Esophagus squamous epithelium (tissue), 4 donors: ENCODE measurements at regions not wholly inside any gene's neighbourhood (a gene's known extent, or its start where the extent isn't known, plus 50 kb on each side); places are given as distances from the start of the nearest gene placed in this dataset.

Experiments
- POLR2A ChIP-seq, 4 donors: fragments of 450-650 bp; IDR thresholded peaks; one replicate each; pipeline ENCODE4 v1.6.1; 2017; ENCODE audit warnings: antibody characterized with exemption in 4 of 4, mild to moderate bottlenecking in 4 of 4, moderate library complexity in 3 of 4
- TF ChIP-seq, protein P1 (sequence below), 6 experiments: fragments of 450-650 bp in 4 of 6; fragments of 200-600 bp in 2 of 6; sonication (generic) in 2 of 6; IDR thresholded peaks; one replicate each; pipeline ENCODE4 v1.5.1; 2016 to 2019; ENCODE audit warnings: antibody characterized with exemption in 6 of 6, mild to moderate bottlenecking in 4 of 6, moderate library complexity in 4 of 6

DNA sequence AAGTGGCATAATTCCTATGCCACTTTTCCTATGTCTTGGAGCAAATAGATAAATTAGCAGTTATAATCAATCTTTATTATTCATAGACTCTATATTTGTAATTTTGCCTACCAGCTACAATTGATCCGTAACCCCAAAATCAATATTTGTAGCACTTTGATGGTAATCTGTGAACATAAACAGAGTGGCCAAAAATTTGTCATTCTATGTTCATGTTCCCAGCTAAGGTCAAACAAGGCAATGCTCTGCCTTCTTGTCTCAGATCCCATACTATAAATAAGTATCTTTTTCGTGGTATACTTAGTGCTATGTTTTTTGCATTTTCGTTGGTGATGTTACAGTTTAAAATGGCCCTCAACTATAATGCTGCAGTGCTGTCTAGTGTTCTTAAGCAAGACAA, 228.5 kb downstream of the FZD1 start:
- no peak for TF ChIP-seq POLR2A (IDR thresholded peaks at IDR 0.05)
- TF ChIP-seq, protein P1, sequence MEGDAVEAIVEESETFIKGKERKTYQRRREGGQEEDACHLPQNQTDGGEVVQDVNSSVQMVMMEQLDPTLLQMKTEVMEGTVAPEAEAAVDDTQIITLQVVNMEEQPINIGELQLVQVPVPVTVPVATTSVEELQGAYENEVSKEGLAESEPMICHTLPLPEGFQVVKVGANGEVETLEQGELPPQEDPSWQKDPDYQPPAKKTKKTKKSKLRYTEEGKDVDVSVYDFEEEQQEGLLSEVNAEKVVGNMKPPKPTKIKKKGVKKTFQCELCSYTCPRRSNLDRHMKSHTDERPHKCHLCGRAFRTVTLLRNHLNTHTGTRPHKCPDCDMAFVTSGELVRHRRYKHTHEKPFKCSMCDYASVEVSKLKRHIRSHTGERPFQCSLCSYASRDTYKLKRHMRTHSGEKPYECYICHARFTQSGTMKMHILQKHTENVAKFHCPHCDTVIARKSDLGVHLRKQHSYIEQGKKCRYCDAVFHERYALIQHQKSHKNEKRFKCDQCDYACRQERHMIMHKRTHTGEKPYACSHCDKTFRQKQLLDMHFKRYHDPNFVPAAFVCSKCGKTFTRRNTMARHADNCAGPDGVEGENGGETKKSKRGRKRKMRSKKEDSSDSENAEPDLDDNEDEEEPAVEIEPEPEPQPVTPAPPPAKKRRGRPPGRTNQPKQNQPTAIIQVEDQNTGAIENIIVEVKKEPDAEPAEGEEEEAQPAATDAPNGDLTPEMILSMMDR (IDR thresholded peaks at IDR 0.05) = no peak
